Hematopoietic multipotent progenitor cell treated with erythropoietin and hydrocortisone succinate and interleukin-3 and kit ligand, for 15 days (in vitro differentiated cells): ENCODE measurements at regions not wholly inside any gene's neighbourhood (a gene's known extent, or its start where the extent isn't known, plus 50 kb on each side); places are given as distances from the start of the nearest gene placed in this dataset.

Experiments used
- DNase-seq: peaks from one replicate; pipeline ENCODE4 v3.0.0-alpha.2; 2015; ENCODE audit warnings: low spot score

- DNase-seq = no peak
Measured at GRCh38 chr3:31427623-31428022, 105.1 kb upstream of the STT3B start.

DNA sequence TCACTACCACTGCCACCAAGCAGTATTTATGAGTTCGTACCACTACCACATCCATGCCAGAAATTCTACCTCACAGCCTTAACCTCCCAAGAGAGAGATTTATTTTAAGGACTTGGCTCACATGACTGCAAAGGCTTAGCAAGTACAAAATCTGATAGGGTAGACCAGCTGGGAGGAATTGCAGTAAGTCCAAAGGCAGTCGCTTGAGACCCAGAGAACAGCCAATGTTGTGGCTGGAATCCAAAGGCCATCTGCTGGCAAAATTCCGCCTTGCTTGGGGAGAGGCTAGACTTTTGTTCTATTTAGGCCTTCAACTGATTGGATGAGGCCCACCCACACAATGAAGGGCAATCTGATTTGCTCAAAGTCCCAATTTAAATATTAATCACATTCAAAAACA lies 101.4 kb upstream of the STT3B start:
- DNase-seq = no peak

DNA sequence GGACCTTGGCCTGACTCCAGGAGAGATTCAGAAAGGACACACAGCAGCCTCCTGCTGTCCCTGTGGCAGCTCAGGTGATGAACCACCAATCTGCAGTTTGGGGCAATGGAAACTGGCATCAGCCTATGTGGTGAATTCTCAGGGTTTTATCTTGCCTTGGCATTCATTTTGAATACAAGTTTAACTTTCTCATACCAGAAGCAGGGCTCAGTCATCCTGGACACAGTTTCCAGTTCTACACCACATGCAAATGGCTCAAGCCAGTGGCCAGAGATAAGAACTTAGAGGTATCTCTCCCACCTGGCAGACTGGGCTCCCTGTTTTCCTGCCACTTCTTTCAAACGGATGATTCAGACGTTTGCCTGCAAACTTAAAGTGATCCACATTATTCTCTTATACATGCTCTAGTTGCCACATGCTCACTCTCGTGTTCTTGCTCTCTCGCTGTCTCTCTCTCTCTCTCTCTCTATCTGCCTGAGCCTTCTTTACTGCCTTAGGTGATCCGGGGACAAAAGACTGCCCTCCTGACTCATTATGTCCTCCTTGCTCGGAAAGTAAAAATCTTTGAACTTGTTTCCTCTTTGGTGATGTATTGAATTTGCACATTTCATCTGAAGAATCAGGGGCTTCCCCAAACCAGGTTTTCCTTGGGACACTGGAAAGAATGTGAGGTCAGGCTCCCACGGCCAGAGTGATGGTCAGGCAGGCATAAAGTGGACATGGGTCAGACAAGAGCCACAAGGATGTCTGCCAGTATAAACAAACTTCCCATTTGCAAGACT lies 99.6 kb upstream of the STT3B start:
- no peak for DNase-seq

- DNase-seq = no peak
Measured at GRCh38 chr3:31433679-31433992, 99.1 kb upstream of the STT3B start.

DNA sequence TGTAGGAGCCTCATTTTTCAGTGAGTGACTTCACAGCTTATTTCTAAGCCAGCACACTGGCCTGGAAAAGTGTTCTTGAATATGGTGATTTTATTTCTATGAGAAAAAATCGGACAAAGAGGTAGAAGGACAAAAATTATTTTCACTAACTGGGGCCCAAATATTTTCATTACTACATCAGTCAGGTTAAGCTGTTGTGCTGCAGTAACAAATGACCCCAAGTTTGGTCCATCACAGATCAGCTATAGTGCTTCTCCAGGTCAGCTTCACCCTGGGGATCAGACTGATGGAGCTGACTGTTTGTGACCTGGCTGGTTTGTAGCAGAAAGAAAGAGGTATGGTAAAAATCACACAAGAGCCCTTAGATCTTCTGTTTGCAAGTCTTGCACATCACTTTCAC lies 97.9 kb upstream of the STT3B start:
- DNase-seq = no peak

- no peak for DNase-seq
Measured at GRCh38 chr3:31436830-31437229, 95.9 kb upstream of the STT3B start.

GRCh38 chr3:31438742-31439141 lies 94.0 kb upstream of the STT3B start:
- DNase-seq = no peak

GRCh38 chr3:31439890-31440750 lies 92.6 kb upstream of the STT3B start:
- no peak for DNase-seq

GRCh38 chr3:31440878-31441277 lies 91.8 kb upstream of the STT3B start:
- no peak for DNase-seq

- no peak for DNase-seq
Measured at GRCh38 chr3:31442755-31443154, 90.0 kb upstream of the STT3B start.

DNA sequence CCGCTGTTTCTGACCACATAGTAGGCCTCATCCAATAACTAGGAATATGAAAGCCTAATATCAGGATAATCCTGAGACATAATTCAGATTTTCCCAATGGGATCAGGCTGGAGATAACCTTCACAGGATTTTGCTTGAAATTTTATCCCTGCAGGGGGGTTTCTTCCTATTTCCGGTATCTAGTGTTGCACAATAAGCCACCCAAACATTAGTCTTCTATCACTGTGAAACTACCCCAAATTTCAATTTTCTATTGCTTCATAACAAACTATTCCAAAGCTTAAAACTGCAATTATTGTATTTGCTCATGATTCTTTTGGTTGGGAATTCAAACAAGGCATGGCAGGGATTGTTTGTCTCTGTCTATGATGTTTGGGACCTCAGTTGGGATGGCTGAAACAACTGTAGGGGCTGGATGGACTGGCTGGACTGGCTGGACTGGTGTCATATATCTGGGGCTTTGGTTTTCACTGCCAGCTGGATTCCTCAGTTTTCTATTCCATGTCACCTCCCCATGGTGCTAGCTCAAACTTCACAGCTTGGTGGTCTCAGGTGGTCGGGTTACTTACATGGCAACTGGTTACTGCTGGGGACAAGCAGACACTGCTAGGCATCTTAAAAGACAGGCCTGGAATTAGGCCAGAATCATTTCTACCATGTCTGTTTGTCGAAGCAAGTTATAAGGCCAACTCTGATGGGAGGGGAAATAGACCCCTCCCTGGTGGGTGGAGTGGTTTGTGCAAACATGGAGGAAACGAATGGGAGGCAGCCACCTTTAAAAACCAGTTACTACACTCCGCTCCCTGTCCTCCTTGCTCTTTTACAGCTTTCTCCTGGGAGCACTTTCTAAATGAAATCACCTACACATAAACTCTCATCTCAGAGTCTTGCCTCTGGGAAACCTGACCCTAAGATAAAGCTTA lies 88.2 kb upstream of the STT3B start:
- DNase-seq = no peak

- DNase-seq = no peak
Measured at GRCh38 chr3:31445701-31446100, 87.0 kb upstream of the STT3B start.

GRCh38 chr3:31448035-31448881 lies 84.5 kb upstream of the STT3B start:
- no peak for DNase-seq

DNA sequence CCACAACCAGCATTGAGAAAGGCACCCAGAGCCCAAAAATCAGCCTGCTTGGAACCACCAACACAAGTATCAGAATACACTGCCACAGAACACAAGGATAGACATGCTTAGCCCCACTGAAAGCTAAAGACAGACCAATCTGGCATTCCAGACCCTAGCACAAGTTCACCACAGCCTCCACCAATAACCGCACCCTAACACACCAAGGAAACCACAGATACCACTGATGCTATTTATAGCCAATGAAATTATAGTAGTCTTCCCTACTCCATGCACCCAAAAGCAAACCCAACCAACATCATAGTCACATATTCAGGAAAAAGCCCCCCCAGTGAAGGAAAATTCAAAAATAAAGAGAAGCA lies 83.9 kb upstream of the STT3B start:
- no peak for DNase-seq

- no peak for DNase-seq
Measured at GRCh38 chr3:31449318-31449717, 83.4 kb upstream of the STT3B start.

DNA sequence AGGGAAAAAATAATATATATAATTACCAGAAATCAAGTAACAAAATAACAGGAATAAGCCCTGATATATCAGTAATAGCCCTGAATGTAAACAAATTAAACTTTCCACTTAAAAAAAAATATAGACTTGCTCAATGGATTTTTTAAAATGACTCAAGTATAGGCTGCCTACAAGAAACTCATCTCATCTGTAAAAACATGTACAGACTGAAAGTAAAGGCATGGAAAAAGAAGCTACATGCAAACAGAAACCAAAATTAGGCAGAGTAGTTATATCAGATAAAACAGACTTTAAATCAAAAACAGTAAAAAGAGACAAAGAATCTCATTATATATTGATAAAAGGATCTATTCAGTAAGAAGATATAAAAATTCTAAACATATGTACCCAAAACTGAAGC lies 82.4 kb upstream of the STT3B start:
- no peak for DNase-seq

DNA sequence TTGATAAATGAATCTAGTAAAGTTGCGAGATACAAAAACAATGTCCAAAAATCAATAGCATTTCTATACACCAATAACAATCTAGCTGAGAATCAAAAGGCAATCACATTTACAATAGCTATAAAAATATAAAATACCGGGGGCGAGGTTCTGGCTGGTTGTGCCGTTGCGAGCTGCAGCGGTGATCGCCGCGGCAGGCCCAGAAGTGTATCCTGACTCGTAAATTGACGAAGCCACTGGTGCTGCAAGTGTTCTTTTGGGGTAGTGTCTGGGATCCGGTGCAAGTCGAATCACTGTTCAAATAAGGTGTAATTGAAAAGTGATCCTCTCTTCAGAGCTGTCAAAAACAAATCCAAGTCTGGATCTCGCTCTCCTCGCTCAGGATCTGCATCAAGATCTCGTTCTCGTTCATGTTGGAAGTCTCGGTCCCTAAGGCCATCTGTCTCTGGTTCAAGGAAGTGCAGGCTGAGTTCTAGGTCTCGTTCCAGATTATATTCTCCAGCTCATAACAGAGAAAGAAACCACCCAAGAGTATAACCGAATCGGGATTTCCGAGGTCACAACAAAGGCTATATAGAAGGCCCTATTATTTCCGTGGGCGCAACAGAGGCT lies 80.1 kb upstream of the STT3B start:
- DNase-seq = no peak

- DNase-seq = no peak
Measured at GRCh38 chr3:31453430-31453829, 79.3 kb upstream of the STT3B start.

DNA sequence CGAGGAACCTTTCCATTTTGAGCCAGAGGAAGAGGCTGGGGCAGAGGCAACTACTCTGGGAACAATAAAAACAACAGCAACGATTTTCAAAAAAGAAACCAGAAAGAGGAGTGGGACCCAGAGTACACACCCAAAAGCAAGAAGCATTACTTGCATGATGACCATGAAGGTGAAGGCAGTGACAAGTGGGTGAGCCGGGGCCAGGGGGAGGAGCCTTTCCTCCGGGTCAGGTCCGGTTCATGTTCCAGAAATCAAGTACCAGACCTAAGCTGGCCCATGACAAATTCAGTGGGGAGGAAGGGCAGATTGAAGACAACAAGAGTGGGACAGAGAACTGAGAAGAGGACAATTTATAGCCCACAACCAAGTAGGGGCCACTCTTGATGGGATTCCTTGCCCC lies 77.2 kb upstream of the STT3B start:
- DNase-seq = no peak

DNA sequence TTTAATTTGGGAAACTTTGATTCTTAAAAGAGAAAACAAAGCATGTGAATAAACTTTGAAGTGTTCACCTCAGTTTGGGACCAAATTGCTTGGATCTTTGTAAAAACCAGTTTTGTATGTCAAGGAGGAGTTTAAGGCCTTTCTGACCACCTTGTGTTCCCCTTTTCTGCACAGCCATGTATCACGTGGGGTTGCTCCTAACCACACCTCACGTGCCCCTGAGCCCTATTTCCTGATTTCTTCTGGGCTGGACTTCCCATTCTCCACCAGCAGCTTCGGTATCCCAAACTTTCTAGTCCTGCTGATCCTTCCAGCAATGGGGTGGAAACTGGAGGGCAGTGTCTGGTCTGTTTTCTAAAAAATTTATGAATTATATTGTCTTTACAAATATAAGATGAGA lies 76.4 kb upstream of the STT3B start:
- DNase-seq = no peak

GRCh38 chr3:31461426-31461825 lies 71.3 kb upstream of the STT3B start:
- no peak for DNase-seq
